Skeletal muscle cell (primary cell): ENCODE measurements at regions not wholly inside any gene's neighbourhood (a gene's known extent, or its start where the extent isn't known, plus 50 kb on each side); places are given as distances from the start of the nearest gene placed in this dataset.
"Not testable (repeated sequence)": the region's sequence is repeated elsewhere in the genome, so short reads cannot be mapped to it uniquely, and the experiment has no call there.

Experiments used
- DNase-seq: peaks from one replicate; pipeline ENCODE4 v3.0.0-alpha.2; 2010; ENCODE audit warnings: low read depth
- H3K4me3 ChIP-seq: 2 replicates; pipeline ENCODE4 v1.5.1; 2011; ENCODE audit warnings: low read depth, mild to moderate bottlenecking, control low read depth, low read length, moderate library complexity

GRCh38 chr13:22839603-22840530 is 340.9 kb upstream of the SGCG start:
- no peak overlapping the region for H3K4me3 ChIP-seq
- DNase-seq: no peak

DNA sequence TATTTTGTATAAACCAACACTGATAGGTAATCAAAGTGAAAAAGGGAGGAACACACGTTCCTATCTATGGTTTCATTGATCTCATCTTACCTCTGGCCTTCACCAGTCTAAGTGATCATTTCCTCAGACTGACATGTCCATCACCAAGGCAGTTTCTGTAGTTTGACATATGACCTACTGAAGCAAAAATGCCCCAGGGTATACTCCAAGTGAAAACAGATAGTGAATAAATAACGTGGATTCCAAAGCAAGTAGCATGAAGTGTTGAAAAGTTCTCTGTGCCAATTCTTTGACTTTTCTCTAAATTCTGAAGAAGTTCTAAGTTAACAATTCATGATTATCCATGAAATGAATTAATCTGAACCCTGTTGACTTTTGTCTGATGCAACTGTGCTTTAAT is 334.2 kb upstream of the SGCG start:
- DNase-seq: no peak
- no peak overlapping the region for H3K4me3 ChIP-seq

- DNase-seq: no peak
- no peak overlapping the region for H3K4me3 ChIP-seq
These were observed 332.2 kb upstream of the SGCG start for GRCh38 chr13:22848539-22849052.

DNA sequence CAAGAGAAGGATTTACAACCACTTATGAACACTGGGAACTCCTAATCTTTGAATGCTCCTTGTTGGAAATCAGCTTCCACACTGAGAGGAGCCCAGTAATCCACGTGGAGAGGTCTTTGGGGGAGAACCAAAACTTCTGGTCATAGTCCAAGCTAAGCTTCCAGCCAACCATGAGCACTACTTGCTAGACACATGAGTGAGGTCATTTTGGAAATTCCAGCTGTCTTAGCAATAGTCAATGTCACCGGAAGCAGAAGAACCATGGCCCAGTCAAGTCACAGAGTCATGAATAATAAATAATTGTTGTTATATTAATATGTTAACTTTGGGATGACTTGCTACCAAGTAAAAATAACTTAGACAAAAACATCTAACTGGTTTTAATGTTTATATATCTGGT is 324.9 kb upstream of the SGCG start:
- no peak overlapping the region for H3K4me3 ChIP-seq
- DNase-seq: no peak

GRCh38 chr13:22858980-22859379 is 321.8 kb upstream of the SGCG start:
- H3K4me3 ChIP-seq, DNase-seq: not testable (repeated sequence)

- DNase-seq, H3K4me3 ChIP-seq: not testable (repeated sequence)
These were observed 321.4 kb upstream of the SGCG start for GRCh38 chr13:22859411-22859810.

DNA sequence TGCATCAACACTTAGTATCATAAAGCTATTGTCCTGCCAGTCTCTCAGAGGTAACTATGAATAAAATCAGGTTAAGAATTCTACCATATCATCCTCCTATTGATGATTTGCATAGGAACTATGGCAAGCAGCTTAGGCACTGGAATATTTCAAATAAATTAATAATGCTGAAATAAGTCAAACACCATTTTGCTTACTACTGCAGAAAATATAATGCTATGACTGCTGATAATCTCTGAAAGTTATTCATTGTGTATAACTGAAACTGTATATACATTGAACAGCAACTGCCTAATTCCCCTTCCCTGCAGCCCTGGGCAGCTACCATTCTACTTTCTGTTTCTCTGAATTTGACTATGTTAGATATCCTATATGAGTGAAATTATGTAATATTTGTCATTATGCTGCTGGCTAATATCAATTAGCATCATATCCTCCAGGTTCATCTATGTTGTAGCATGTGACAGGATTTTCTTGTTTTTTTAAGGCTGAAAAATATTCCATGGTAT is 318.8 kb upstream of the SGCG start:
- no peak overlapping the region for H3K4me3 ChIP-seq
- no peak for DNase-seq

DNA sequence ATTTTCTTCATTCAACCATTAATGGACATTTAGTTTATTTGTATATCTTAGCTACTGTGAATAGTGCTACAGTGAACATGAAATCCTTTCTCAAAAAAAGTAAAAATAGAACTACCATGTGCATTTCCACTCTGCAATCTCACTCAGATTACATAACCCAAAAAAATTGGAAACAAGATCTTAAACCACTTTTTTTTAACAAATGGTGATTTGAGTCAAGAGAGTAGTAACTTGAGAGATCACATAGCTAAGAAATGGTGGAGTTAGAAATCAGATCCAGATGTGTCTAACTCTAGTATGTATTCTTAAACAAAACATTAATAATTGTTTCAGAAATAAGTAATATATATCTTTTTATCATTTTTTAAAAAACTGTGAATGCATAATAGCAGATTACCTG is 318.3 kb upstream of the SGCG start:
- no peak for DNase-seq
- no peak overlapping the region for H3K4me3 ChIP-seq

DNA sequence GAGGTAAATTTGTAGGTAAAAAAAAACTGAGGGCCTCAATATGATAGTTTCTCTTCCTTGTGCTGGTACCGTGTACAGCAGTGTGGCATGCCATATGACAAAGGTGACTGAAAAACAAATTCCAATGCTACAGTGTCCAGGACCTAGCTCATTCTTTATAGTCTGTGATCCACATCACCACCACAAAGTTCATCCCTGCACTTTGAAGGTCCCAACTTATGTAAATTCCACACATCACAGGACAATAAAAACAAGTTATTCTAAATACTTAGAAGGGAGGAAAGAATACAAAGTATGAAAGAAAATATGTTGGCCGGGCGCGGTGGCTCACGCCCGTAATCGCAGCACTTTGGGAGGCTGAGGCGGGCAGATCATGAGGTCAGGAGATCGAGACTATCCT is 314.6 kb upstream of the SGCG start:
- DNase-seq: no peak
- H3K4me3 ChIP-seq: no peak overlapping the region

DNA sequence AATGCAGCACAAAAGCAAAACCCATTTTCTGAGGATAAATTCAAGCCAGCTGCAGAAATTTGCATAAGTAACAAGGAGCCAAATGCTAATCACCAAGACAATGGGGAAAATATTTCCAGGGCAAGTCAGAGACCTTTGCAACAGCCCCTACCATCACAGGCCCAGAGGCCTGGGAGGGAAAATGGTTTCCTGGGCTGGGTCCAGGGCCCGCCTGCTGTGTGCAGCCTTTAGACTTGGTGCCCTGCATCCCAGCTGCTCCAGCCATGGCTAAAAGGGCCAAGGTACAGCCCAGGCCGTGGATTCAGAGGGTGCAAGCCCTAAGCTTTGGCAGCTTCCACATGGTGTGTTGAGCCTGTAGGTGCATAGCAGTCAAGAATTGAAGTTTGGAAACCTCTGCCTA is 309.5 kb upstream of the SGCG start:
- H3K4me3 ChIP-seq: no peak overlapping the region
- no peak for DNase-seq

- no peak overlapping the region for H3K4me3 ChIP-seq
- no peak for DNase-seq
These were observed 305.9 kb upstream of the SGCG start for GRCh38 chr13:22874839-22875238.

- DNase-seq: no peak
These were observed 303.4 kb upstream of the SGCG start for GRCh38 chr13:22877421-22877820.

GRCh38 chr13:22880741-22881720 is 299.7 kb upstream of the SGCG start:
- DNase-seq: no peak
- H3K4me3 ChIP-seq: no peak overlapping the region

More at GRCh38 chr13:22877421-22877820, 303.4 kb upstream of the SGCG start:
- no peak overlapping the region for H3K4me3 ChIP-seq

GRCh38 chr13:22881721-22882608 is 298.8 kb upstream of the SGCG start:
- H3K4me3 ChIP-seq, DNase-seq: not testable (repeated sequence)

DNA sequence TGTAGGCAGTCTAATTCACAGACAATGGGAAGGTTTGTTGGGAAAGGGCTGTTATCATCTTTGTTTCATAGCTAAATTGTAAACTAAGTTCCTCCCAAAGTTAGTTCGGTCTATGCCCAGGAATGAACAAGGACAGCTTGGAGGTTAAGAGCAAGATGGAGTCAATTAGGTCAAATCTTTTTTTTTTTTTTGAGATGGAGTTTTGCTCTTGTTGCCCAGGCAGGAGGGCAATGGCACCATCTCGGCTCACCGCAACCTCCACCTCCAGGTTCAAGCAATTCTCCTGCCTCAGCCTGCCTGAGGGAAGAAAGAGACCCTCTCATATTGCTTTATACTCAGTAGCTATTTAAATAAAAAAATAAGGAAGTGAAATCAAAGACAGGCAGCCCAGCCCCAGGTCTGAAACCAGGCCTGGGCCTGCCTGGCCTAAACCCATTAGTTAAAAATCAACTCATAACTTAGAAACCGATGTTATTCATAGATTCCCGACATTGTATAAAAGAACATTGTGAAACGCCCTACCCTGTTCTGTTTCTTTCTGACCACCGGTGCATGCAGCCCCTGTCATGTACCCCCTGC is 297.4 kb upstream of the SGCG start:
- no peak overlapping the region for H3K4me3 ChIP-seq
- DNase-seq: no peak

GRCh38 chr13:22883956-22884355 is 296.8 kb upstream of the SGCG start:
- no peak overlapping the region for H3K4me3 ChIP-seq
- no peak for DNase-seq

DNA sequence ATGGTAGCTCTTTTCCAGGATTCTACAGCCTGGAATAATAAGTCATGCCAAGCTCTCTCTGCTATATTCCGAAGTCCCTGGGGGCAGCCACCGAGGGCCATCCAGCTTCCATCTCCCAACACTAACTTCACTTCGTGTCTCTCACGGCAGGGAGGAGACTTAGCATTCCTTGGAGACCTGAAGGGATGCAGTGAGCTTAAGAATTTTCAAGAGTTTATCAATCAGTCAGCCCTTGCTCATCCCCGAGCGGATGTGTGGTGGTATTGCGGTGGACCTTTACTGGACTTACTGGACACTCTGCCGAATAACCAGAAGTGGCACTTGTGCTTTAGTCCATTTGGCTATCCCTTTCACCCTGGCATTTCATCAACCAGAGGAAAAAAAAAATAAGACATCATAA is 294.7 kb upstream of the SGCG start:
- not testable (repeated sequence) for DNase-seq

GRCh38 chr13:22889376-22889775 is 291.4 kb upstream of the SGCG start:
- not testable (repeated sequence) for DNase-seq, H3K4me3 ChIP-seq

More for the DNA sequence above, 294.7 kb upstream of the SGCG start:
- H3K4me3 ChIP-seq: not testable (repeated sequence)
